NCI-H345 (cell line): ENCODE measurements at regions not wholly inside any gene's neighbourhood (a gene's known extent, or its start where the extent isn't known, plus 50 kb on each side); places are given as distances from the start of the nearest gene placed in this dataset.

ENCODE experiments used
- DNase-seq: peaks from one replicate; lab custom pipeline; 2025; lab: John Stamatoyannopoulos, UW

- no peak for DNase-seq
Measured at GRCh38 chr7:1359681-1360485, 99.4 kb downstream of the MICALL2 start.

- DNase-seq: no peak
Measured at GRCh38 chr7:1360521-1360971, 98.7 kb downstream of the MICALL2 start.

DNA sequence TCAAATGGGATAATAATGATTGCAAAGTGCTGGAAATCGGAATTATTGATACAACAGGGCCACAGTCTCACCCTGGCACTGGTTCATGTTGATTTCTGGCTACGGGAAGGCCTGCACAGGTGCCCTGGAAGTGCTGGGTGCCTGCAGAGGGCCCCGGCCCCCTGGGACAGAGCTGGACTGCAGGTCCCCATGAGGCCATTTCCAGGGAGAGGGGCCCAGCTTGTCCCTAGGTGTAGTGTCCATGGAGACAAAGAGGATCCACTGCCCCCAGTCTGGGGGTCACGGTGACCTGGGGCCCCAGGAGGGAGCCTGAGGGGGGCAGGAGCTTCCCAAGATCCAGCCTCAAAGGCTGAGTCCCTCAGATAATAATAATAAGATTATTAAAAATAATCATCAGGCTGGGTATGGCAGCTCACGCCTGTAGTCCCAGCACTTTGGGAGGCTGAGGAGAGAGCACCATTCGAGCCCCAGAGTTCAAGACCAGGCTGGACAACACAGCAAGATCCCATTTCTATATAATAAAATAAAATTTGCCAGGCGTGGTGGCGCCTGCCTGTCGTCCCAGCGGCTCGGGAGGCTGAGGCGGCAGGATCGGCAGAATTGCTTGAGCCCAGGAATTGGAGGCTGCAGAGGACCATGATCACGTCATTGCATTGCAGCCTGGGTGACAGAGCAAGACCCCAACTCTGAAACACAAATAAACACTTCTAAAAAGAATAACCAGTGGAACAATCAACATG lies 98.1 kb downstream of the MICALL2 start:
- no peak for DNase-seq

DNA sequence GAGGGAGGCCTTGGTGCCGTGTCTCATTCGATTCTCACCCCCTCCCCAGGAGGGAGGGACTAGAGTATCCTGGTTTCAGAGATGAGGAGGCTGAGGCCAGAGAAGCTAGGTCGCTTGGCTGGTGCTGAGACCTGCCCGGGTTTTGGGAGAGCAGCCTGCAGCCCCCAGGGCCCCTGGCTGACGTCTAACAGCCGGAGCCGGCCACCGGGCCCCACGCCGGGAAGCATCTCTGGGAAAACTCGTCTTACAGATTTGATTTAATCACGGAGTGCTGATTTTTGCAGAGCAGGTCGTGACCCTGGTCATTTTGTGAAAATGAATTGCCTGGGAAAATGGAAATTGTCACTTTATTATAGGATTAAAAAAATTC lies 97.5 kb downstream of the MICALL2 start:
- DNase-seq: no peak

GRCh38 chr7:1362301-1362700 lies 97.0 kb downstream of the MICALL2 start:
- no peak for DNase-seq

DNA sequence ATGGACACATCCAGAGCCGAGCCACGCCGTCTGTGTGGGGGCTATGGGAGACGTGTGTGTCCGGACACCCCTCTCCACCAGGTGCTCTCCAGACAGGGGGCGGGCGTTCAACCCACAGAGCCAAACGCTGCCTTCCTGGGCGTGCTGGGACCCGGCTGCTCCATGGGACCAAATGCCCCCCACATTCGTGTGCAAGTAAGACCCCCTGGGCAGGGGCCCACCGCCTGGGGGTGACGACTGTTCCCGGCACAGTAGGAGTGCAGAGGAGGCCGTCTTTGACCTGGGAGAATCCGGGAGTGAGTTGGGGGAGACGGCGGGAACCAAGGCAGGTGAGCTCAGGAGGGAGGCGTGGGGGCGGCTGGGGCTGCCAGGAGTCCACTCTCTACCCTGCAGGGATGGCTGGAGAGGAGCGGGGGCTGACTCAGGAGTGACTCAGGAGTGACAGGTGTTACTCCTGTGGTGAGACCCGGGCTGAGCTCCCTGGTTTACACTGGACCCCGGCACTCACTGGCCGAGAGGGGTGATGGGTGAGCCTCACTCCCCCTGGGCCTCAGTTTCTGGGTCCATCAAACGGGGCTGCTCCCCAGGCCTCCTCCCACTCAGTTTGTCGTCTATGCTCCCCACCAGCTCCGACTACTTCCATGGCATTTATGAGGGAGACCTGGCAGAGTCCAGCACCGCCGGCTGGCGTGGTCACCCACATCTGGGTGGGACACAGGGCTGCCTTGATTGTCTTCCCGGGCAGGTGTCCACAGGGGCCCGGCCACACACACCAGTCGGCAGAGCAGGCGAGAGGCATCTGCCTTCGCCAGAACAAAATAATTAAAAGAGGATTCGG lies 95.0 kb downstream of the MICALL2 start:
- no peak for DNase-seq

- no peak for DNase-seq
Measured at GRCh38 chr7:1364906-1365570, 94.2 kb downstream of the MICALL2 start.

GRCh38 chr7:1365846-1366245 lies 93.4 kb downstream of the MICALL2 start:
- no peak for DNase-seq

DNA sequence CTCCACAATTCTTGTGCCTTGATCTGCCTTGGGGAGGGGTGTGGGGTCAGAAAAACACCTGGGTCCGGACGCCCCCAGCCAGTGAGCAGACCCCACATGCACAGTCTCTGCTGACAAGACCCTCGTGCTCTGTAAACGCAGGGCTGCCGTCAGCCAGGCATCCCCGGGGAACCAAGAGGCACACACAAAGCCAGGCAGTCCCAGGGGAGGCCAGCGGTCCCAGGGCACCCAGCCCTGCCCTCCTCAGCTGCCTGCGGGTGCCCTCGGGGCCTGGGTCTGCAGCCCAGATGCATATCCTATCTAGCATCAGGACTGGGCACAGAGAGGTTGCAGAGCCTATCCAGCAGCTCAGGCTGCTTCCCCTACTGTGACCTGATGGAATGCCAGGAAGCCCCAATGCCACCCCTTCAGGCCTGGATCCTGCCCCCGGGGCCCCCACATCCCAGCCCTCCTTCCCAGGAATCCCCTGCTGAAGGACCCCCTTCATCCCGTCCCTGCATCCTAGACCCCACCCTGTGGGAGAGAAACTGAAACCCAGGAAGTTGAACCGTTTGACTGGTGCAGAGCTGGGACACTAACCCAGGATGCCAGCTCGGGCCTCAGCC lies 92.4 kb downstream of the MICALL2 start:
- no peak for DNase-seq

- DNase-seq: no peak
Measured at GRCh38 chr7:1367501-1368183, 91.6 kb downstream of the MICALL2 start.

DNA sequence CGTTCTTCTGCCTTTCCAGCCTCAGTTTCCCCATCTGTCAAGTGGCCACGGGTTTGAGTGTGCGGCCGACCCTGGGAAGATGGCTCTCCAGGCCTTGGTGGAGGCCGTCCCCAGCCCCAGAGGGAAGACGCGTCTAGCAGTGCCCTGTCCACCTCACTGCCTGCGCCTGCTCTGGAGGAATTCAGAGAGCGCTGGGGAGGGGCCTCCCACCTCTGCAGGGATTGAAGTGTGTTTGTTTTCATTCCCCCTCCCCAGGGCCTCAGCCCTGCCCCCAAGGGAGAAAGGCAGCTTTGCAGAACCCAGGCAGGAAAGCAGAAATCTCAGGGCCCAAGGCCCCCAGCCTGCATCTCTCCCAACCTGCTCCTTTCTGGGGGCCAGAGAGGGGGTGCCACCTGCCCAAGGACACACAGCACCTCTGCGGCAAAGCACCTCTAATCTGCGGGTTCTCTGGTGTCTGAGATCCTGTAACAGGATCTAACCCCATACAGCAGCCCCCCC lies 91.0 kb downstream of the MICALL2 start:
- DNase-seq: no peak

DNA sequence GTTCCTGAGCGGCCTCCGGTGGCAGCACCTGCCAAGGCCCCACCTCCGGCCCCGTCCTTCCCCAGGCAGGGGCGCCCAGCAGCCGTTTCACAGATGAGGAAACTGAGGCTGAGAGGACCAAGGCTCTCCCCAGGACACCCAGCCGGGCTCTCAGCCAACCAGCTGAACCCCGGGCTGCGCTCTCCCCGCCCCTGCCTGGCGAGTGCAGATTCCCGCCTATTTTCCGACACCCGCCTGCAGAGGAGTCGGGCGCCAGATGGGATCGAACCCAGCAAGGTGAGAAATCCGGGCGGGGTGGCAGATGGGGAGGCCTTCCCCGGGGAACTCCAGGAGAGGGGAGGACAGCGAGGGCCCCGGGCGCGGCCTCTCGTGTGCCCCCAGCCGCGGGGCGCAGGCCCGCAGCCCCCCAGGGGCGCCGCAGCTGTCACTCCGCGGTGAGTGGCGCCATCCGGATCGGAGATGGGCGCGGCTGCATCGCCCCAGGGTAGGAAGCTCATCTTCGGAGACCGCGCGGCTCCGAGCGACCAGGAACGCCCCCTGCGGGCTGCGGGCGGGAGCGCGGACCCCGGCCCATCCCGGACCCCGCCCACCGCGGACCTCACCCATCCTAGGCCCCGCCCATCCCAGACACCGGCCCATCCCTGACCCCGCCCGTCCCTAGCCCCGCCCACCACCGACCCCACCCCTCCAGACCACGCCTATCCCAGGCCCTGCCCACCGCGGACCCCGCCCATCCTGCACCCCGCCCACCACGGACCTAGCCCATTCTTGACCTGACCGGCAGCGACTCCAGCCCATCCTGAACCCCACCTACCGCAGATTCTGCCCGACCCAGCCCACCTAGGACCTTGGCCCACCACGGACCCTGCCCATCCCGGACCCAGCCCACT lies 90.3 kb downstream of the MICALL2 start:
- peak; percentile 67 for DNase-seq

- DNase-seq: no peak
Measured at GRCh38 chr7:1369916-1370657, 89.2 kb downstream of the MICALL2 start.

- DNase-seq: no peak
Measured at GRCh38 chr7:1370738-1371137, 88.5 kb downstream of the MICALL2 start.

DNA sequence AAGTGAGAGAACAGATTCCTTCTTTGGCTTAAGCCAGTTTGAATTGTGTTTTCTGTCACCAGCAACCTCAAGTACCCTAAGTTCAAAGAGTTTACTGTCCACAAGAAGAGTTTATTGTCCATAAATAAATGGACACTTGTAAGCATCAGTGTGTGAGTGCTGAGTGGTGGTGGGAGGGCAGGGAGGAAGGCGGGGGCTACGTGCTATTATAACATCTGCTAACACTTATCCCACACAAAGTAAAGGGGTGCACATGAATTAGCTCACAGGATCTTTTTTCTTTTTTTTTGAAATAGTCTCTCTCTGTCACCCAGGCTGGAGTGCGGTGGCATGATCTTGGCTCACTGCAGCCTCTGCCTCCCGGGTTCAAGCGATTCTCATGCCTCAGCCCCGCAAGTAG lies 87.2 kb downstream of the MICALL2 start:
- DNase-seq: no peak

- no peak for DNase-seq
Measured at GRCh38 chr7:1372671-1373379, 86.4 kb downstream of the MICALL2 start.

DNA sequence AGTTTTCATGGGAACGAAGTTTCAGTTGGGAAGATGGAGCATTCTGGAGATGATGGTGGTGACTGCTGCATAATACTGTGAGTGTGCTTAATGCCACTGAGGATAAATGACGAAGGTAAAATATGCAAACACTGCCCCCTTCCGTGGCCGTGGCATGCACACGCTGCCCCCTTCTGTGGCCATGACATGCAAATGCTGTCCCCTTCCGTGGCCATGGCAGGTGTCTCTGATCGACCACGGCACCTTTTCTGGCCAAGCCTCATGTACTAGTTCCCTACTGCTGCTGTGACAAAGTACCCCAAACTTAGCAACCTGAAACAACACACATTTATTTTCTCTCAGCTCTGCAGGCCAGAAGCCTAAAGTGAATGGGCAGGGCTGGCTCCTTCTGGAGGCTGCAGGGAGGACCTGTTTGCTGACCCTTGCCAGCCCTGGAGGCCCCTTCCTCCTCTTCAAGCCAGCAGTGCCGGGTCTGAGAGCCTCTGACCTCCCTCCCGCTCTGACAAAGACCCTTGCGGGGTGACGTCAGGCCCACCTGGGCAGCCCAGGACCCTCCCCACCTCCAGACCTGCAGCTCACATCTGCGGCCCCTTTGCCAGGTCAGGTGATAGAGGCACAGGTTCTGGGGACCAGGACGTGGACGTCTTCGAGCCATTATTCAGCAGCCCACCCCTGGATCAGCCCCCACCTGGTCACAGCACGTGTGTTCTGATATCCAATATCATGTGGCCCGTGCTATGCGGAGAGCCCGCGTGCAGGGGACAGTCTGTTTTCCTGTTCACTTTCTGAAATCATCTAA lies 82.0 kb downstream of the MICALL2 start:
- DNase-seq: no peak
